Right renal cortex interstitium (tissue), 3 donors: ENCODE measurements at regions not wholly inside any gene's neighbourhood (a gene's known extent, or its start where the extent isn't known, plus 50 kb on each side); places are given as distances from the start of the nearest gene placed in this dataset.

Experiments
- DNase-seq, 3 donors: peaks; one replicate each; pipeline ENCODE4 v3.0.0-alpha.2; 2013; ENCODE audit warnings: low read depth in 3 of 3, low spot score in 2 of 3

DNA sequence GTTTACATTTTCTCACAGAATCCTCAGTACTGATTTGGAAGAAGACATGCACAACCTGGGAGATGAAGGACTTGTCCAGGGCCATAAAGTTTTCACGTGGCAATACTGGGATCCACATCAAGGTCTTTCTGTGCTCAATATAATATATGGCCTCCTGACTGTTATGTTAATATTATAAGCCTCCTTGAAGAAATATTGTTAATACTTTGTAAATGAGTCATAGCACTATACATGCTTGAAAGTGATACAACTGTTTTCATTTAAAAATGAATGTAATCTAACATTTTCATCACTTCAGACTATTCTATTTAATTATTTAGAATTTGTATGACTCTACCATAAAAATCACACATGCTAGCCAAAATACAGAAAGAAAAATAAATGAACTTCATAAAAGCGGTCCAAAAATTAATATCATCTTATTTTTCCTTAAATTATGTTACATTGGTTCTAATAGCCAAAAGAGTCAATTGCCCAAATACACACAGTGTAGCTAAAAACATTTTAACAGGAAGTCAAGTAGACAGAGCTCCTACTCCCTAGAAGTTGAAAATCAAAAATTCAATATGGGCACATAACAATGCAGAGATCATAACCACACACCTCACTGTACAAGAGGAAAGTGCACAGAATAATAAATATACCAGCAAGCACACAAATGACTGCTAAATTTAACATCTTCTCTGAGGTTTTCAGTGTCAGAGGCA lies 188.0 kb upstream of the HDDC2 start:
- no peak for DNase-seq

DNA sequence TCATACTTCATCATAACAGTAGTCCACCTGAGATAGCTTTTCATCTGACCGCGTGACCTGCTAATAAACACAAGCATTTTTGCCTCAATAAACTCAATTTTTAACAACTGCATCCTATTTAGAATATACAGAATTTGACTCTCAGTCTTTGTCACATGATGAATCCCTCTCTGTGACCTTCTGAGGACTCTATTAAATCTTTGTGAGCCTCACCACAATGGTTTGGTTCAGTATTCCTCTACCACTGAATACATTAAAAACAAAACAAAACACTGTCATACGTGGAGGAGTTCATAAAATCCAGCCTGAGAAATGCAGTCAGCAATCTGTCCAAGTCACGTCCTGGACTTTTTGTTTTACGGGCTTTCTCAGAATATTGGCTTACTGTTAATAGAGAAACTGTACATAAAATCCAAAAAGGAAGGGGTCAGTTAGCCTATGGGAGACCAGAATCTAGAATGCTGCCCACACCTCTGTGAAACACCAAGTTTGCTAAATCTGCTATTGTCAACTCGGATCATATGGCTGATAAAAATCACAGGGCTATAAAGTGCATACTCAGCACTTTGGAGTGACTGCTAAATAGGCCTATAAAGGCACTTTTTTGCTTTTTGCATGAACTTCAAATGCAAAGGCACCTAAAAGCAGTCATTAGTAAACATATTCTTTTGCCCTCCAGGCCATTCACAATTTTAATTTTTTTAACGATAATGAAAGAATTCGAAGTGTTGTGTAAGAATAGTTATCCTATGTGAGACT lies 190.3 kb upstream of the HDDC2 start:
- no peak for DNase-seq

DNA sequence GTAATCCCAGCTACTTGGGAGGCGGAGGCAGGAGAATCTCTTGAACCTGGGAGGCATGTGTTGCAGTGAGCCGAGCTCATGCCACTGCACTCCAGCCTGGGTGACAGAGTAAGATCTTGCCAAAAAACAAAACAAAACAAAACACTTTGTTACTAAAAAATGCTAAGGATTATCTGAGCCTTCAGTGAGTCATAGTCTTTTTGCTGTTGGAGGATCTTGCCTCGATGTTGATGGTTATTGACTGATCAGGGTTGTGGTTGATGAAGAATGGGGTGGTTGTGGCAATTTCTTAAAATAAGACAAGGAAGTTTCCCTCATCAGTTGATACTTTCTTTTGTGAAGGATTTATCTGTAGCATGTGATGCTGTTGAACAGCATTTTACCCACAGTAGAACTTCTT lies 196.8 kb upstream of the HDDC2 start:
- no peak for DNase-seq

DNA sequence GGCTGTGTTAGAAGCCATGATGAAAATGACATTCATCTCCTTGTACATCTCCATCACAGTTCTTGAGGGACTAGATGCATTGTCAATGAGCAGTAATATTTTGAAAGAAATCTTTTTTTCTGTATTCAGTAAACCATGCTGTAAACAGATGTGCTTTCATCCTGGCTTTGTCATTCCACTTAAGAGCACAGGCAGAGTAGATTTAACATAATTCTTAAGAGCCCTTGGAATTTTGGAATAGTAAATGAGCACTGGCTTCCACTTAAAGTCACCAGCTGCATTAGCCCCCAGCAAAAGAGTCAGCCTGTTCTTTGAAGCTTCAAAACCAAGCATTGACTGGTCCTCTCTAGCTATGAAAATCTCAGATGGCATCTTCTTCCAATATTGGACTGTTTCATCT lies 197.8 kb upstream of the HDDC2 start:
- DNase-seq = no peak

DNA sequence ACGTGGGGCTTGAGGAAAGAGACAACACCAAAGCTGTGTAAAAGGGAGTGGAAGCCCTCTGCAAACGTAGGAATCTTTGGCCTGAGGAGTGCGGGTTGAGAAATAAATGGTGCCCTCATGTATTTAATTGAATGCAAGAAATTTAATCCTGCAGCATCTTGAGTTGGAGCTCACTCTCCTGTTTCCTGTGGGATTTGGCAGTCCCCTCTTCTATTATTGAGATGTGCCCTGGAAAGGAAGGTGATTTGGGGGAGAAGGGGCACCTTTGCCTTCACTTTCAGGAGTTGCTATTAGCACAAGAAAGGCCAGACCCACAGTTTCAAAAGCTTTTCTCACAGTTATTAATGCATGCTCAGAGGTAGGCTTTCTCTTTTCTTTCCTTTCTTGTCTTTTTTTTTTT lies 201.4 kb upstream of the HDDC2 start:
- DNase-seq = no peak

DNA sequence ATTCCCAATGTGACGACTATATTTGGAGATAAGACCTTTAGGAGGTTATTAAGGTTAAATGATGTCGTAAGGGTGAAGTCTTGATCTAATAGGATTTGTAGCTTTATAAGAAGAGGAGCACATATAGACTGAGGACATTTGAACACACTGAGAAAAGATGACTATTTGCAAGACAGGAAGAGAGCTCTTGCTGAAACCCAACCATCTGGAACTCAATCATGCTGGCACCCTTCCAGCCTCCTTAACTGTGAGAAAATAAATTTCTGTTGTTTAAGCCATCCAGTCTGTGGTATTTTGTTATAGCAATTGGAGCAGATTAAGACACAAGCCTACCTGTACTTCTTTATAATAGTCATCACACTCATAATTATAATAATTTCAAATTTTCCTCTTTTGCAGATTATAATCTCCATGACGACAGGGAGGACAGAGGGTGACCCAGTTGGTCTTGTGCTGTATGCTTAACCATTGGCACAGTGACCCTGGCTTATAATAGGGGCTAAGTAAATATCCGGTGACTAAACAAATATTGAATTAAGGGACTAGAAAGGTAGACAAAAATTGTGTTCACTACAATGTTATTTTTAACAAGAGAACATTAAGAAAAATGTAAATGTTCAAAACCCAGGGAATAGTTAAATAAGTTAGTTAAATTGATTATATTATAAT lies 206.4 kb upstream of the HDDC2 start:
- peak in 2 of 3 donors; percentile 7 to 15 for DNase-seq

DNA sequence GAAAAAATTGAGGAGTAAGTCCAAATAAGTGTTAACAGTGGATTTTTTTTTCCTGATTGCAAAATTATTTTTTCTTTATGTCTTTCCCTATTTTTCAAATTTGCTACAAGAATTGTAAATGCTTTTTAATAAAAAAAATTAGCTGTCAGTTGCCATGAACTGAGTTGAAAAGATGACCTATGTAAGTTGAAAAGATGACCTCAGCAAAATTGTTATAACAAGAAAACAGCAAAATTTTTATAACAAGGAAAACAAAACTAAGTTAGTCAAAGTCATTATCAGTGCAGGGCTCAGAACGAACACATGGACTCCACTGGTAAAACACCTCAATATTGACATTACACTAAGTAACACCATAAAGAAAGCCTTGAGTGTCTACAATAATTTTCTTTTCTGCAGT lies 207.0 kb upstream of the HDDC2 start:
- DNase-seq = no peak

DNA sequence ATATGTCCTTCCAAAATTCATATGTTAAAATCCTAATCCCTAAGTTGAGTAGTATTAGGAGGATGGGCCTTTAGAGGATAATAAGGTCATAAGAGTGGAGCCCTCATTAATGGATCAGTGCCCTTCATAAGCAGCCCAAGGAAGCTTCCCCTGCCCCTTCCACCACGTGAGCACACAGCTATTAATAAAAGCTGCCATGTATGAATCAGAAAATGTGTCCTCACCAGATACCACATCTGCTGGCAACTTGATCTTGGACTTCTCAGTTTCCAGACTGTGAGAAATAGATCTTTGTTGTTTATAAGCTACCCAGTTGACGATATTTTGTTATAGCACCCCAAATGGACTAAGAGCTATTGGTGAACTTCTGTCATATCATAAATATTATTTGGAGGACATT lies 207.7 kb upstream of the HDDC2 start:
- no peak for DNase-seq

DNA sequence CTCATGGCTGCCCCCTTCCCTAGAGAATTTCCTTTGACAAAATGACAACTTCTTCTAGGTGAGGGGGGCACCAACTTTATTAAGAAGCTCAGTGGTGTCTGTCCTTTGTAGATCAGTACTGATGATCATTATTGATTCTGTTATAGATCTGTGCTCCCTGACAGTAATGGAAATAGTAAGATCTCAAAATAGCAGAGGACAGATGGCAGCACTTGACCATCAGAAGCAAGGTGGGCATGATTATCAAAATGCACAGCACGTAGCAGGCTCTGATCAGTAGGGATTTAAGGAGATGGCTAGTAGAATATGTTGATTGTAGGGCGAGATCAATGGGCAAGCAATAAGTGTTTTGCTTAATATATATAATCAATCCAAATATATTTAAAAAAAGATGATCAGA lies 208.6 kb upstream of the HDDC2 start:
- no peak for DNase-seq

DNA sequence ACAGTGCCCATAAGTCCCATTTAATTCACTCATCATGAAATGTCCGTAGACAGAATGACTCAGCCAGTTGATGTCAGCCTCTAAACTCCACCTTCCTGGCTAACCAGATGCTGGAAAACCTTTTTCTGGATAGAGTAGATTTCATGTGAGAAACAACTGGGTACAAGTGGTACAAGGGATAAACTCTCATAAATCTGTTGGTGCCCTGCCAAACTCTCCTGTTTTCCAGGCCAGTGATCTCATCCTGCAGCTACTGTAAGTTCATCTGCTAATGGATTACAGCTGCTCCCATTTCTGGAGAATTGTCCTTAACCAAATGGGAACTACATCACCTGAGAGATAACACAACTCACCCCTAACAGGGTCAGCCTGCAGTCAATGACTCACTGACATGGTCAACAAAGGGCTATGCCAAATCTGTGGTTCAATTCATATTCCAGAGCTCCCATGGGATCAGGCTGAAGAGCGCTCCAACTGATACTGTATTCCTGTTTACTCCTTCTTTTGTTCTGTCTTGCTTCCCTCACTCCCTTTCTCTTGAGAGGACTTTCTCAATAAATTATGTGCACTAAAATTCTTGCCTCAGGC lies 210.1 kb upstream of the HDDC2 start:
- DNase-seq = no peak

DNA sequence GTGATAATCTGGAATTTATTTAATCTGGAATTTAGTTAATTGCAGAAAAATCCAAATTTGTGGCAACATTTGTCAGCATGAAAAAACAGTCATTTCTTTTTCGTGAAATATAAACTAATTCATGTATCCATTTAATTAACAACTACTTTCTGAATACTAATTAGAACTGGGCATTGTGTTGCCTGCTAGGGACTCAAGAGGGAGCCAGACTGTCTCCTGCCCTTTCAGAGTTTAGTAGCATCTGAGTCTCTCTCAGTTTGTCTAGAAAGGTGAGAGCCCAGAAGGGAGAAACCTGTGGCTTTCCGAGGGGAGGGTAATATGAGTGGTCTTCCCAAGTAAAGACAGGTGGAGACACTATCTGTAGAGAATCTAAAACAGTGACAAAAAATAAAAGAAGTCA lies 210.9 kb upstream of the HDDC2 start:
- no peak for DNase-seq

DNA sequence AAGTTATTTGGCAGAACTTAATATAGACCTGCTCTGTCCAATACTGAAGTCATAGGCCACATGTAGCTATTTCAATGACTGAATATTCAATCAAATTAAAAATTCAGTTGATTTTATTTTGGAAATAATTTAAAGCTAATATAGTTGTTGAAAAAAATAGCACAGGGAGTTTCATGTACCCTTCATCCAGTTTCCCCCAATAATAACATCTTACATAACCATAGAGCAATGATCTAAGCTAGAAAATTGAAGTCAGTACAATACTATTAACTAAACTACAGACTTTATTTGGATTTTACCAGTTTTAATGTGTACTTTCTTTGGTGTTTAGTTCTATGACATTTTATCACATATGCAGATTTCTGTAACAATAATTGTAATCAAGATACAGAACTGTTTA lies 212.2 kb upstream of the HDDC2 start:
- DNase-seq = no peak

DNA sequence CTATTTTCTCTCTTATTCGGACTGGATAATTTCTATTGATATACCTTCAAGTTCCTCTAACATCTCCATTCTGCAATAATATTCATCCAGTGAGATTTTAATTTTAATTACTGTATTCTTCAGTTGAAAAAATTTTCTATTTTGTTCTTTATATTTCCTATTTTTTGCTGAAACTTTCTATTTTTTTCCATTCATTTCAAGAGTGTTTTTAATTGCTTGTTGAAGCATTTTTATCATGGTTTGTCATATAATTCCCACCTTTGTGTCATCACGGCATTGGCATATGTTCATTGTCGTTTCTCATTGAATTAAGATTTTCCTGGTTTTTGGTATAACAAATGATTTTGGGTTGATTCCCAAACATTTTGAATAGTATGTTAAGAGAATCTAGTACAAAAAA lies 214.9 kb upstream of the HDDC2 start:
- DNase-seq = no peak

DNA sequence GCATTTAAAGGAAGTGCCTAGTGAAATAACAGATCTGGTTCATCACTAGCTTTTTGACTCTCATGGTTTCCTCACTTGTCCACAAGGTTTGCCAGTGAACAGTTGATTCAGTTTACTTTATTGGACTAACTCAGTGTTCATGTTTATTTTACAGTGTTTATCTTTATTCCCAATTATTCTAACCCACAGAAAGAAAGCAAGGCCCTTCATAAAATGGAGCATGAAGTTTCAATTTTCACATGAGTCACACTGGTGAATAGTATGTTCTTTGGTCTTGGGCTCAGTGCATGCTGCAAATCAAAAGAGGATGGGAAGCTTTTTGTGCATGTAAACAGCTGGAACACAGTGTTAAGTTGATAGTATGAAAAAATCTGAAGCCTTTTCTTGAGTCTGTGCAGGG lies 217.6 kb upstream of the HDDC2 start:
- DNase-seq = no peak

DNA sequence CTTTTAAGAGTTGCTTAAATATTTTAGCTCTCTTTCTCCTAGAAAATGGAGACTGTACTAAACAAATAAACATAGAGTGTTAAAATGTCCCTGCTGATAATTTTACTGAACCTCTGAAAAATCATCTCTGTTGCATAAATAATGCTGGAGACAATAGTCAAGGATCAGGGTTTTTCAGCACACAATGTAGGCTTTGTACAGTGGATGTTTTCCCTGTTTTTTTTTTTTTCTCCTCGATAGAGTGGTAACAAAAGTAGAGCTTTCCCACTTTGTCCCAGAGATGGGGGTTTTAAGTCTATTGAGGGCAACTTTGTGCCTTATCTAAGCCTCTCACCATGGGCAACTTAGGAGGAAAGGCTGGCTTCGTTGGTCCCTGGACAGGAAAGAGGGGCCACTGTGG lies 222.6 kb upstream of the HDDC2 start:
- no peak for DNase-seq

DNA sequence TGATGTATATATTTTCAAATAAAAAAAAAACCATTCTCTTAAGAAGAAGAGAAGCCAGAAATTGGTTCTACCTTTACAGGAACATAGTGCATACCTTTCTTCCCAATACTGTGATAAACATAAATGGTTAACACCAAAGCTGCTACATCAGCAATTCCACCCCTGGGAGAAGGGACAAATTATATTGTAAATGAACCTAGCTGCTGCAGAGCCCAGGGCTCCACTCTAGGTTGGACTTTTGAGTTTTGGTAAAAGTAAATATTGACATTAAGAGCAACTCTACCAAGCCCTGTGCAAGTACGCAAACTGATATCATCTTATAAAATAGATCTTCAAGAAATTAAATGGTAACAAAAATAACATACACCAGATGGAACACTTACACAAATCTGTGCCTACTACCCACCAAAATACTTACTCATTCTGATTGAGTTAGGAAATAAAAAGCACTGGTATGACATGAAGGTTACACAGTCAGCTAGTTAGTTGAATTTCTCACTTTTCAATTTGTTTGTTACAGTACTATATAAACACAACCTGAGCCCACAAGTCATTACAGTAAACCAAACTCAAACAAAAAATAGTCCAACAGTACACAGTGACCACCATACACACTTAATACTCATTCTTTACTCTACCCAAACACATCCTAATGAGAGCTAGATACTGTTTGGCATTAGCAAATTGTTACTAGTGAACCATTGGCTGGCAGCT lies 223.3 kb upstream of the HEY2 start:
- DNase-seq = no peak

DNA sequence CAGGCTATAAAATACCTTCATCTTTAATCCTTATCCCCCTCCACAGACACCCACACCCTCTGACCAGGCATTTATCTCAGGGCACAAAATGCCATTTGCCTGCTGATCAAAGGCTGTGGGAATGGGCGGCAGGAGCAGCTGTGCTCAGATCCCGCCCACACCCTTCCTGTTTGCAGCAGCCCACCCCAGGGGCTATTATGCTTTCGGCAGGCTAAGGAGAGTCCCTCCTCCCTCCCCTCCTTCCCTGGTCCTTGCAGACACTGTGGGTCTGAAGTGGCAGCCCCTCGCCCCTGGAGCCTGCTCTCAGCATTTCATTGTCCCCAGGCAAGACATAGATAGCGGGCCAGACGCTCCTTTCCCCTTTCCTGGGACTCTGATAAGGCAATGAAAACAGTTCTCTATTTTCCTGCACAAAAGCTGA lies 220.8 kb upstream of the HEY2 start:
- no peak for DNase-seq

DNA sequence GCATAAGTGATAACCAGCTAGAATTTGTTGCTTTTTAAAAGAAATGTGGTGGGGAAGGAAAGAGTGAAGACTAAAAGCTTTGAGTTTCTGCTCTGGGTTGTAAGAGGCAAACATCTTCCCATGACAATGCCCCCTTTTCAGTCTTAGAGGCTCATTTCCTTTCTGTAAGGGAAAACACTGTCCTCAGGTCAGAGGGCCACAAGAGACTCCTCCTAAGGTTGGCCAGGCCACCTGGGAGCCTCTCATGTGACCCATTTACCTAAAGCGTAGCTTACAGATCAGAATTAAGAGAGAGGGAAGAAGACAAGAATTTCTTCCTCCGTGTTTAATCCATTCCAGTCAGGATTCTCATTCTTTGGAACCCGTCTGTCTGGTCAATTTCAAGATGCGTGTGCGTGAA lies 220.4 kb upstream of the HEY2 start:
- no peak for DNase-seq

DNA sequence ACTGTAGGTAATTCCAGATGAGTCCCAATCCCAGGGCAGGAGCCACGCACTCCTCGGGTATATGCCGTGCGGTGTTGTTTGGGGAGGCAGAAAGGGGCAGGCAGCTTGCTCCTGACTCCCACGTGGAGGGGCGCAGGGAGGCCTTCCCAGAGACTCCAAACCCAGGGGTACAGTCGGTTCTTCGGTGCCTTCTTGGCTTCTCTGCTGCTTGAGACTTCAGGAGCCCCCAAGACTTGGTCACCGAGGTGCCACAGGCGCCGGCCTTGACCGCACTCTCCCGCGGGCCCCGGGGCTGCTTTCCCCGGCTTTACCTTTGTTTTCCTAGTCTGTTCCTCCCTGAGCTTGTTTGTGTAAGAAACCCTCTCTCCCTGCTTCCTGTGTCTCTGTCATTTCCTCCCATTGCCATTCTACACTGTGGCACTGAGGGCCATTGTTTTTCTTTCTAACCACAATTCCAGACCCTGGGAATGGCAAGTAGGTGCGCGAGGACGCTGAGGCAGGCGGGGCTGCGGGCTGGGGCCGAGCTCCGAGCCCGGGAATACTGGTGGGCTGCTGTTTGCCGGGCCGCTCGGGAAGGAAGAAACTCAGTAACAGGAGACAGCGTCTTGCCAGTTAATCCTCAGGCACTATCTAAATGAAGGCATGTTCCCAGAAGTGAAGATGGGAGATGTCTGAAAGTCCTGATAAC lies 215.6 kb upstream of the HEY2 start:
- DNase-seq = no peak
